ENCODE measurements at regions not wholly inside any gene's neighbourhood (a gene's known extent, or its start where the extent isn't known, plus 50 kb on each side); places are given as distances from the start of the nearest gene placed in this dataset.

DNA sequence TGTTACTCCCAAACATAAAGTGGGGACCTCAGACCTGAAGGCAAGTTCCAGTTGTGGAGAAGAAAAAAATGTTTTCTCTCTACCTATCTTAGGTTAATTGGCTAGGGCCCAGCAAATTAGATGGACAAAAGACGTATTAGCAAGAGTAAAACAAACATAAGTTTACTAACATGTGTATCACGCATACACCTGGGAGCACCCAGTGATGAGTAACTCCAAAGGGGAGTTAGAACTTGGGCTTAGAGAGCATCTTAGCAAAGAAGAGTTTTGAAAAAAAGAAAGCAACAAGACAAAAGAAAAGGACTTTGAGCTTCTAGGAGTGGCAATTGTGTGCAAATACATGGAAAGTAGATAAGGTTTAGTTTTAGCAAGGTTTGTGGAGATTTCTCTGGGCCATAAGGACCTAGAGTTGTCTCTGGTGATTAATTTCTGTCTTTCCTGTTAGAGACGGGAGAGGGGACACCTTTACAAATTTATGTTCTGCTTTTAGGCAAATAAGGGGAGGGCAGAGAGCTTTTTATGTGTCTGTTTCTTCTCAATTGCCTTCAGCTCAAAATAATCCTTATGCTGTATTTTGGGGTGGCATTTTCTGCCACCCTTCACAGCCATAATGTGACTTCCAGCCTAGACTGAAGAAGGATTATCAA lies 76.7 kb upstream of the PTGFRN start:
- TF ChIP-seq POLR2A (IDR thresholded peaks at IDR 0.05; ENCODE audit: borderline replicate concordance, extremely low read depth, insufficient read depth, insufficient read length) (no peak), ATF3 (IDR thresholded peaks at IDR 0.05) (no peak), CTCF (IDR thresholded peaks at IDR 0.05 in 2 of 3, conservative IDR thresholded peaks at IDR 0.05 in 1 of 3; ENCODE audit: borderline replicate concordance in 1 of 3, insufficient read depth in 1 of 3, low read depth in 2 of 3, low read length in 2 of 3) (no peak), JUND (IDR thresholded peaks at IDR 0.05) (no peak), REST (IDR thresholded peaks at IDR 0.05; ENCODE audit: low read depth) (no peak), CEBPB (IDR thresholded peaks at IDR 0.05; ENCODE audit: low read depth) (no peak), EZH2 (IDR thresholded peaks at IDR 0.05) (no peak), RAD21 (IDR thresholded peaks at IDR 0.05; ENCODE audit: low read depth) (no peak), MAX (IDR thresholded peaks at IDR 0.05) (no peak), EZH2phosphoT487 (IDR thresholded peaks at IDR 0.05; ENCODE audit: borderline replicate concordance) (no peak), TCF7L2 (IDR thresholded peaks at IDR 0.05; ENCODE audit: borderline replicate concordance, extremely low read depth, insufficient read depth, insufficient read length) (no peak)
- TF ChIP-seq, protein P1, sequence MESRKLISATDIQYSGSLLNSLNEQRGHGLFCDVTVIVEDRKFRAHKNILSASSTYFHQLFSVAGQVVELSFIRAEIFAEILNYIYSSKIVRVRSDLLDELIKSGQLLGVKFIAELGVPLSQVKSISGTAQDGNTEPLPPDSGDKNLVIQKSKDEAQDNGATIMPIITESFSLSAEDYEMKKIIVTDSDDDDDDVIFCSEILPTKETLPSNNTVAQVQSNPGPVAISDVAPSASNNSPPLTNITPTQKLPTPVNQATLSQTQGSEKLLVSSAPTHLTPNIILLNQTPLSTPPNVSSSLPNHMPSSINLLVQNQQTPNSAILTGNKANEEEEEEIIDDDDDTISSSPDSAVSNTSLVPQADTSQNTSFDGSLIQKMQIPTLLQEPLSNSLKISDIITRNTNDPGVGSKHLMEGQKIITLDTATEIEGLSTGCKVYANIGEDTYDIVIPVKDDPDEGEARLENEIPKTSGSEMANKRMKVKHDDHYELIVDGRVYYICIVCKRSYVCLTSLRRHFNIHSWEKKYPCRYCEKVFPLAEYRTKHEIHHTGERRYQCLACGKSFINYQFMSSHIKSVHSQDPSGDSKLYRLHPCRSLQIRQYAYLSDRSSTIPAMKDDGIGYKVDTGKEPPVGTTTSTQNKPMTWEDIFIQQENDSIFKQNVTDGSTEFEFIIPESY (IDR thresholded peaks at IDR 0.05; ENCODE audit: extremely low read depth, insufficient replicate concordance, low read length) = no peak
